Chondrocyte (in vitro differentiated cells): ENCODE measurements at regions not wholly inside any gene's neighbourhood (a gene's known extent, or its start where the extent isn't known, plus 50 kb on each side); places are given as distances from the start of the nearest gene placed in this dataset.

Experiments used
- DNase-seq: peaks from one replicate; pipeline ENCODE4 v3.0.0; 2021; ENCODE audit warnings: mixed read lengths, low spot score
- H3K27ac Mint-ChIP-seq: one replicate; pipeline ENCODE4 v1.8.0; 2021; ENCODE audit warnings: mild to moderate bottlenecking, moderate library complexity, mixed read lengths; ENCODE audit not compliant: unreplicated experiment
- H3K27me3 Mint-ChIP-seq: 2 replicates; pipeline ENCODE4 v1.8.0; 2021; ENCODE audit warnings: low read depth, mixed read lengths
- H3K36me3 Mint-ChIP-seq: 2 replicates; pipeline ENCODE4 v1.8.0; 2021; ENCODE audit warnings: low read depth, mixed read lengths
- H3K4me1 Mint-ChIP-seq: 2 replicates; pipeline ENCODE4 v1.8.0; 2021; ENCODE audit warnings: low read depth, mild to moderate bottlenecking, mixed read lengths
- H3K4me3 Mint-ChIP-seq: one replicate; pipeline ENCODE4 v1.8.0; 2021; ENCODE audit warnings: mild to moderate bottlenecking, moderate library complexity, mixed read lengths; ENCODE audit not compliant: unreplicated experiment
- H3K9me3 Mint-ChIP-seq: 2 replicates; pipeline ENCODE4 v1.8.0; 2021; ENCODE audit warnings: low read depth, mixed read lengths
- TF ChIP-seq, protein P1 (sequence below): fragments of 200-600 bp; sonication (generic); IDR thresholded peaks from 2 replicates; pipeline ENCODE4 v1.5.0; 2021; ENCODE audit warnings: antibody characterized with exemption, mild to moderate bottlenecking, moderate library complexity

DNA sequence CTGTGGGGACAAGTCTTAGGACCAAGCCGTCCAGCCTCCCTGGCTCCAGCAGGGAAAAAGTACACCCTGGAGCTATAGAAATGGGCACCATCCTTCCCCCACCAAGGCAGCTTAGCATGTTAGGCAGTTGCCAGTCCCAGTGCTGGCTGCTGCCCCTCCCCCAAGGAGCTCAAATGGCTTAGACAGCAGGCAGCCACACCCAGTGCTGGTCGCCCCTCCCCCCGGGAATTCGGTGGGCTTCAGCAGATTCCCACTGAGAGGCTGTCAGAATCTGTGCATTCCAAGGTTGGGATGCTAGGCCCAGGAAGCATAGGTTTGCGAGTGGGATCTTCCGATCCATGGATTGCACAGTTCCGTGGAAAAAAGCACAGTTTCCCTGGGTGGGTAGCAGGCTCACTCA is 105.2 kb upstream of the ITGA1 start:
- no peaks in the 10 kb centered on the region for H3K27me3 Mint-ChIP-seq
- DNase-seq = no peak

DNA sequence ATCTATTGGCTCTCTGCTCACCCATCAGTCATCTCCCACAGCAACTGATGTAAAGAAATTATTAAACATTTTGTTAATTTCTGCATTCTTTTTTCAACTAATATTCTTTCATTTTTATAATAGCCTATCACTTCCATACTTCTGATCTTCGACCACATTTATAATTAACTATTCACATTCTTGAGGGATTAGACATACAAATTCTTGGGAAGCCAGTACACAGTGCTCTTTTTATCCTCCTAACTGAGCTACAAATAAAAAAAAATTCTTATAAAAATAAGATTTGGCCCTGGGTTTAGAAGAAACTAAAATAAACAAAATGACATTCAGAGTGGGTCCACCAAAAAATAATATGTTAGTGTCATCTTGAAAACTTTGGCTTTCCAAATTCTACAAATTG is 103.7 kb upstream of the ITGA1 start:
- Mint-ChIP-seq H3K27ac (peak overlapping the region; percentile 42), H3K9me3 (peaks cover 15% of the 10 kb centered on the region), H3K27me3 (no peaks in the 10 kb centered on the region), H3K4me3 (no peak overlapping the region), H3K4me1 (peaks cover 24% of the 10 kb centered on the region), H3K36me3 (peaks cover 4% of the 10 kb centered on the region)
- TF ChIP-seq, protein P1, sequence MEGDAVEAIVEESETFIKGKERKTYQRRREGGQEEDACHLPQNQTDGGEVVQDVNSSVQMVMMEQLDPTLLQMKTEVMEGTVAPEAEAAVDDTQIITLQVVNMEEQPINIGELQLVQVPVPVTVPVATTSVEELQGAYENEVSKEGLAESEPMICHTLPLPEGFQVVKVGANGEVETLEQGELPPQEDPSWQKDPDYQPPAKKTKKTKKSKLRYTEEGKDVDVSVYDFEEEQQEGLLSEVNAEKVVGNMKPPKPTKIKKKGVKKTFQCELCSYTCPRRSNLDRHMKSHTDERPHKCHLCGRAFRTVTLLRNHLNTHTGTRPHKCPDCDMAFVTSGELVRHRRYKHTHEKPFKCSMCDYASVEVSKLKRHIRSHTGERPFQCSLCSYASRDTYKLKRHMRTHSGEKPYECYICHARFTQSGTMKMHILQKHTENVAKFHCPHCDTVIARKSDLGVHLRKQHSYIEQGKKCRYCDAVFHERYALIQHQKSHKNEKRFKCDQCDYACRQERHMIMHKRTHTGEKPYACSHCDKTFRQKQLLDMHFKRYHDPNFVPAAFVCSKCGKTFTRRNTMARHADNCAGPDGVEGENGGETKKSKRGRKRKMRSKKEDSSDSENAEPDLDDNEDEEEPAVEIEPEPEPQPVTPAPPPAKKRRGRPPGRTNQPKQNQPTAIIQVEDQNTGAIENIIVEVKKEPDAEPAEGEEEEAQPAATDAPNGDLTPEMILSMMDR = no peak
- DNase-seq = no peak

More for the DNA sequence above, 105.2 kb upstream of the ITGA1 start:
- TF ChIP-seq, protein P1 = no peak
- H3K9me3 Mint-ChIP-seq = peaks cover 9% of the 10 kb centered on the region
- H3K4me1 Mint-ChIP-seq = peaks cover 21% of the 10 kb centered on the region
- no peak overlapping the region for H3K27ac Mint-ChIP-seq
- H3K4me3 Mint-ChIP-seq = no peak overlapping the region
- H3K36me3 Mint-ChIP-seq = peaks cover 4% of the 10 kb centered on the region

DNA sequence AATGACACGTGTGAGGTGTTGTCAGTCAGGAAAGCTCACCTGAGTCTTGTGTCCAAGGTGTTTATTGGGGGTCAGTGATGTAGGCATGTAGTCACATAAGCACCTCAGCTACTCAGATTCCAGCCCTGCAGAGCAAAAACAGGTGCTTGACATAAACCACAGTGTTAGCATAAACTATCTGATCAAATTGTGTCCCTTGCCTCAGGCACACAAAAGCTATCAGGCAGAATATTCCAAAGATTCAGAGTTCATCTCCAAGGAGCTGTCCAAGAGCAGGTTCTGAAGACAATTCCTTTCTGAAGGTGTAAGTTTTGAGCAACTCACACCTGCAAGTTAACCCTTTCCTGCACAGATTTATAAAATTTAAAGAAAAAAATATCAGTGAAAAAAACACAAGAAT is 102.2 kb upstream of the ITGA1 start:
- DNase-seq = no peak
- TF ChIP-seq, protein P1 = no peak
- Mint-ChIP-seq H3K4me3 (no peak overlapping the region), H3K27me3 (no peaks in the 10 kb centered on the region), H3K36me3 (no peaks in the 10 kb centered on the region), H3K27ac (no peak overlapping the region), H3K9me3 (peaks cover 5% of the 10 kb centered on the region), H3K4me1 (peaks cover 39% of the 10 kb centered on the region)

DNA sequence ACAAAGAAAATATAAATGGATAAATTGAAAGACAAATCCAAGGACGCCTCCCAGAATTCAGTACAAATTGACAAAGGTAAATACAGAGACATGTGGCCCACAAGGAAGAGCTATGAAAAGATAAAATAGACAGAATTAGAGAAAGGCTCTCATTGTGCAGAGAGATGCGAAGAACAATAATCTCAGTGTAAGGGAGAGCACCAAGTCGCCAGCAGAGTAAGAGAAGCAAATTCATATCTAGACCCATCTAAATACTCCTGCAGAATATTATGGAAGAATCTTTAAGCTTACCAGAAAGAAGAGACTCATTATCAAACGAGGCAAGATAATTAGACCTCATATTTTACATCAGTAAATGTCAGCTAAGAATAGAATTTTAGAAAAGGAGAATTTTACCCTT is 101.7 kb upstream of the ITGA1 start:
- no peak overlapping the region for H3K4me3 Mint-ChIP-seq
- TF ChIP-seq, protein P1 = no peak
- H3K36me3 Mint-ChIP-seq = no peaks in the 10 kb centered on the region
- H3K9me3 Mint-ChIP-seq = peaks cover 5% of the 10 kb centered on the region
- peaks cover 43% of the 10 kb centered on the region for H3K4me1 Mint-ChIP-seq
- H3K27ac Mint-ChIP-seq = no peak overlapping the region
- no peaks in the 10 kb centered on the region for H3K27me3 Mint-ChIP-seq
- no peak for DNase-seq

DNA sequence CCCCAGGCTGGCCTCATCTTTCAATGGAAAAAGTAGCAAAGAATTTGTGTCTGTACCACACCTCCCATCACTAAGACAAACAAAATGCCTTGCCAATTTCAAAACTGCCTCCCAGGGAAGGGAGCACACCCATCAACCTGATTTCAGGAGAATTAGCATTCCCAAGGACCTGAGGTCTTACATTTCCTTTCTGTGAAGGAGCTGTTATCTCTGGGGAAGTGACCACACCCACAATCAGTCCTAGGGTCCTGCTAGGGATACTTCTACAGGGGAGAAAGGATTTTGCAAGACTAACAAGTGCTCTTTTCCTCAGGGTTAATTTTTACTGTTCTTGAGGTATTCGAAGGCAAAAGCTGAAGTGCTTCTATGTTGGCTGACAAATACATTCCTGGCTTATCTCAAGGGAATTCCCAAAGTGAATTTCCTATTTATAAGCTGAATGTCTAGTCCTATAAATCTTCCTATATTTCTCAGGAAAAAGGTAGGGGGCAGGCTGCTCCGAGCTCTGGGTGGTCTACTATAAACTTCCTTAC is 97.4 kb upstream of the ITGA1 start:
- H3K4me3 Mint-ChIP-seq = no peak overlapping the region
- no peaks in the 10 kb centered on the region for H3K36me3 Mint-ChIP-seq
- no peaks in the 10 kb centered on the region for H3K27me3 Mint-ChIP-seq
- peak overlapping the region; percentile 94 for H3K27ac Mint-ChIP-seq
- TF ChIP-seq, protein P1 = peak; percentile 55
- no peak for DNase-seq
- H3K9me3 Mint-ChIP-seq = peaks cover 5% of the 10 kb centered on the region
- H3K4me1 Mint-ChIP-seq = peaks cover 66% of the 10 kb centered on the region
